ENCODE measurements at regions not wholly inside any gene's neighbourhood (a gene's known extent, or its start where the extent isn't known, plus 50 kb on each side); places are given as distances from the start of the nearest gene placed in this dataset.

DNA sequence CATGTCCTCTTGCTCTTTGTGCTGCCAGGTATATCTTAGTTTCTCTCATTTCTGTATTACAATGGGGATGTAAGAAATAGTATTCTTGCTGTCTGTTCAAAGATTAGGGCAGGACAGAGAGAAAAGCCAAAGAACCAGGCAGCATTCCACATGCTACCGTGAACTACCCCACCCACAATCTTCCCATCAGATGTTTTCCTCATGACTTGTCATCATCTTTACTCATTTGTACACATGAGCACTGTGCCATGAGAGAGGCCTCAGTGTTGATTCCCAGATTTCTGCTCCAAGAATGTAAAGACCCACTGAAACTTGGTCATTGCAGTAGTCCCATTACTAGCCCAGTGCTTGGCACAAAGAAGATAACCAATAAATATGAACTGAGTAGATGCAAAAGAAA lies 354.6 kb upstream of the RASGEF1B start:
- Histone ChIP-seq H3K4me3 (no peak overlapping the region), H3K9ac (ENCODE audit: insufficient read depth in 1 of 2, low read length in 2 of 2) (no peak overlapping the region), H3K27me3 (ENCODE audit: control insufficient read depth in 3 of 3, insufficient read depth in 3 of 3, low read length in 2 of 3) (no peaks in the 10 kb centered on the region), H3K36me3 (ENCODE audit: control insufficient read depth in 4 of 4, insufficient read depth in 4 of 4, low read length in 4 of 4) (no peaks in the 10 kb centered on the region), H3K4me1 (ENCODE audit: control insufficient read depth in 5 of 5, insufficient read depth in 5 of 5, low read length in 5 of 5) (peaks cover 0 to 2% (median 0%) of the 10 kb centered on the region in 5 donors), H3K9me3 (ENCODE audit: control insufficient read depth in 4 of 4, insufficient read depth in 3 of 4, low read length in 3 of 4) (no peaks in the 10 kb centered on the region), H3K27ac (ENCODE audit: low read depth in 1 of 2, low read length in 1 of 2) (no peak overlapping the region)
- no peak for ATAC-seq (ENCODE audit: insufficient read depth, low FRiP score)
- WGBS, 2 donors, result 82 to 90% methylated on average over 1 of the region's 1 CpG
- DNase-seq, result no peak
- TF ChIP-seq CTCF (IDR thresholded peaks at IDR 0.05; ENCODE audit: control extremely low read depth, extremely low read depth), result no peak

DNA sequence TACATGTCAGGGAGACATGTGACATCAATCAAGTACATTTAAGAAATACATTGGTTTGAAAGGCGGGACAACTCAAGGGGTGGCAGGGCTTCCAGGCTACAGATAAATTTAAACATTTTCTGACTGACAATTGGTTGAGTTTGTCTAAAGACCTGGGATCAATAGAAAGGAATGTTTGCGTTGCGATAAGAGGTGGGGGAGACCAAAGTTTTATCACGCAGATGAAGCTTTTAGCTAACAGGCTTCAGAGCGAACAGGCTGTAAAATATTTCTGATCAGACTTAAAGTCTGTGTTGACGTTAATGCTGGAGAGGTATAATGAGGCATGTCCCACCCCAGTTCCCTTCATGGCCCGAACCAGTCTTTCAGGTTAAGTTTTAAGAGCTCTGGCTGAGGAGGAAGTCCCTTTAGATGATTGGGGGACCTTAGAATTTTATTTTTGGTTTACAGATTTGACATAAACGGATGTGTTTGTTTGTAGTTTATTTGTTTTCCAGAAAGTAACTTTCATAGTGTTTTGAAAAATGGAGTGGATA lies 346.7 kb upstream of the RASGEF1B start:
- TF ChIP-seq CTCF (IDR thresholded peaks at IDR 0.05; ENCODE audit: control extremely low read depth, extremely low read depth), result no peak
- Histone ChIP-seq H3K4me3 (no peak overlapping the region), H3K27me3 (ENCODE audit: control insufficient read depth in 3 of 3, insufficient read depth in 3 of 3, low read length in 2 of 3) (no peaks in the 10 kb centered on the region), H3K36me3 (ENCODE audit: control insufficient read depth in 4 of 4, insufficient read depth in 4 of 4, low read length in 4 of 4) (no peaks in the 10 kb centered on the region), H3K9me3 (ENCODE audit: control insufficient read depth in 4 of 4, insufficient read depth in 3 of 4, low read length in 3 of 4) (no peaks in the 10 kb centered on the region), H3K9ac (ENCODE audit: insufficient read depth in 1 of 2, low read length in 2 of 2) (no peak overlapping the region), H3K27ac (ENCODE audit: low read depth in 1 of 2, low read length in 1 of 2) (no peak overlapping the region), H3K4me1 (ENCODE audit: control insufficient read depth in 5 of 5, insufficient read depth in 5 of 5, low read length in 5 of 5) (peaks cover 0 to 10% (median 0%) of the 10 kb centered on the region in 5 donors)
- DNase-seq, result peak; percentile 32 to 77 (median 55)
- 75 to 86% methylated on average over 8 of the region's 8 CpGs for WGBS, 2 donors
- ATAC-seq (ENCODE audit: insufficient read depth, low FRiP score), result no peak

DNA sequence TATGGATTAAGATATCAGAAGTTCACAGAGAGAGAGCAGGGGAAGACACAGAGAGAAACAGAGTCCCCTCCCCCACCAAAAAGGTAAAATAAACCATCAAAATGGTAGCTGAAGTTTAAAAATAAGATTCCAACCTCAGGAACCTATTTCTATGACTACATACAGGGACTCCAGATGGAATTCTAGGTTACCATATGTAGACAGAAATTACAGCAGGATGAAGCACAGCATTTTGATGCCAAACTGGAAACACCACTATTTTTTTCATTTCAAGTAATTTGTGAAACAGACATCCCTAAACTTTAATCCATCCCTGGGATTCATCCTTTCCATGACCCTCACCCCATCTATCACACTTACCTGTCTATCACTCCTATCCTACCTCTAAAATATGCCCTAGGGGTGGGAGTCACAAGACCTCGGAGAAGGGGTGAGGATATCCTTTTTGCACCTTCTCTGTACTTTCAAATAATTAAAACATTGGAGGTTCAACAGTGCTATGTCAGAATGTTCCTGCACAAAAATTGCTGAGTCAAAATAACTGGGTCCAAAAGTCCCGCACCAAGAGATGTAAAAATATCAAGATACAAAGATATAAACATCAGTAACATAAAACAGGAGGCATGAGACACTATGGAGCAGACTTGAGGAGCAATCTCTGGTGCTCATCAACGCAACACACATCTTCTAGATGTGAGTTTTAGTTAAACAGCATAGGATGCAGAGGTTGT lies 344.5 kb upstream of the RASGEF1B start:
- no peak for DNase-seq
- 91 to 95% methylated on average over 3 of the region's 3 CpGs for WGBS, 2 donors

More for the DNA sequence above, 344.5 kb upstream of the RASGEF1B start:
- Histone ChIP-seq H3K9ac (ENCODE audit: insufficient read depth in 1 of 2, low read length in 2 of 2) (no peak overlapping the region), H3K9me3 (ENCODE audit: control insufficient read depth in 4 of 4, insufficient read depth in 3 of 4, low read length in 3 of 4) (no peaks in the 10 kb centered on the region), H3K27ac (ENCODE audit: low read depth in 1 of 2, low read length in 1 of 2) (no peak overlapping the region), H3K4me1 (ENCODE audit: control insufficient read depth in 5 of 5, insufficient read depth in 5 of 5, low read length in 5 of 5) (peaks cover 0 to 10% (median 0%) of the 10 kb centered on the region in 5 donors), H3K27me3 (ENCODE audit: control insufficient read depth in 3 of 3, insufficient read depth in 3 of 3, low read length in 2 of 3) (no peaks in the 10 kb centered on the region), H3K36me3 (ENCODE audit: control insufficient read depth in 4 of 4, insufficient read depth in 4 of 4, low read length in 4 of 4) (no peaks in the 10 kb centered on the region), H3K4me3 (no peak overlapping the region)
- no peak for TF ChIP-seq CTCF (IDR thresholded peaks at IDR 0.05; ENCODE audit: control extremely low read depth, extremely low read depth)
- no peak for ATAC-seq (ENCODE audit: insufficient read depth, low FRiP score)
